ENCODE measurements at regions not wholly inside any gene's neighbourhood (a gene's known extent, or its start where the extent isn't known, plus 50 kb on each side); places are given as distances from the start of the nearest gene placed in this dataset.

- TF ChIP-seq, protein P1, sequence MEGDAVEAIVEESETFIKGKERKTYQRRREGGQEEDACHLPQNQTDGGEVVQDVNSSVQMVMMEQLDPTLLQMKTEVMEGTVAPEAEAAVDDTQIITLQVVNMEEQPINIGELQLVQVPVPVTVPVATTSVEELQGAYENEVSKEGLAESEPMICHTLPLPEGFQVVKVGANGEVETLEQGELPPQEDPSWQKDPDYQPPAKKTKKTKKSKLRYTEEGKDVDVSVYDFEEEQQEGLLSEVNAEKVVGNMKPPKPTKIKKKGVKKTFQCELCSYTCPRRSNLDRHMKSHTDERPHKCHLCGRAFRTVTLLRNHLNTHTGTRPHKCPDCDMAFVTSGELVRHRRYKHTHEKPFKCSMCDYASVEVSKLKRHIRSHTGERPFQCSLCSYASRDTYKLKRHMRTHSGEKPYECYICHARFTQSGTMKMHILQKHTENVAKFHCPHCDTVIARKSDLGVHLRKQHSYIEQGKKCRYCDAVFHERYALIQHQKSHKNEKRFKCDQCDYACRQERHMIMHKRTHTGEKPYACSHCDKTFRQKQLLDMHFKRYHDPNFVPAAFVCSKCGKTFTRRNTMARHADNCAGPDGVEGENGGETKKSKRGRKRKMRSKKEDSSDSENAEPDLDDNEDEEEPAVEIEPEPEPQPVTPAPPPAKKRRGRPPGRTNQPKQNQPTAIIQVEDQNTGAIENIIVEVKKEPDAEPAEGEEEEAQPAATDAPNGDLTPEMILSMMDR (IDR thresholded peaks at IDR 0.05), result no peak
- TF ChIP-seq POLR2A (IDR thresholded peaks at IDR 0.05), result no peak
Observed at GRCh38 chr13:97746649-97747048, 206.8 kb upstream of the IPO5 start.
